ENCODE measurements at regions not wholly inside any gene's neighbourhood (a gene's known extent, or its start where the extent isn't known, plus 50 kb on each side); places are given as distances from the start of the nearest gene placed in this dataset.

DNA sequence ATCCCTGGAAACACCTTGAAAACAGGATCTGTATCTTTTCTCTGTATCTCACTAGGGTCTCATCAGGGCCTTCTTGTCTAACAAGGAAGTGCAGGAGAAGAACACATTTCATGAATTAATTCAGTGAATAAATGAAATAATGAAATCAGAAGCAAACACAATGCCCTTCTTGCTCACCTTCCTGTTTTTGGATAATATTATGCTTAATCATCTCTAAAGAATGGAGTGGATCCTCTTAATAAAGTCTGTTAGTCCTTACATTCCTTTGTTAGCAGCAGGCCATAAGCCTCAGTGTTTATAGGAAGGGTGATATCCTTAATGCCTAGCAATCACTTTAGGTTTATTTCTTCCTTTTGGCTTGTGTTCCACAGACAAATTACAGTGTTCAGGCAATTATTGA lies 837.1 kb upstream of the SEMA6A start:
- TF ChIP-seq FOXM1 (IDR thresholded peaks at IDR 0.05; ENCODE audit: borderline replicate concordance) (no peak), BHLHE40 (IDR thresholded peaks at IDR 0.05; ENCODE audit: borderline replicate concordance) (no peak), SUZ12 (IDR thresholded peaks at IDR 0.05) (no peak), FOXA1 (IDR thresholded peaks at IDR 0.05) (no peak), ELF4 (IDR thresholded peaks at IDR 0.05) (no peak), LEF1 (IDR thresholded peaks at IDR 0.05; ENCODE audit: borderline replicate concordance) (no peak), NFRKB (IDR thresholded peaks at IDR 0.05) (no peak)

Measured in HEK293T (cell line).